GM21423 (cell line): ENCODE measurements at regions not wholly inside any gene's neighbourhood (a gene's known extent, or its start where the extent isn't known, plus 50 kb on each side); places are given as distances from the start of the nearest gene placed in this dataset.
"Not testable (repeated sequence)": the region's sequence is repeated elsewhere in the genome, so short reads cannot be mapped to it uniquely, and the experiment has no call there.

ENCODE experiments used
- ATAC-seq: cut with Tn5 transposase; IDR thresholded peaks from one replicate; pipeline ENCODE4 v1.9.1; 2021; ENCODE audit warnings: mild to moderate bottlenecking, moderate library complexity; ENCODE audit not compliant: unreplicated experiment

DNA sequence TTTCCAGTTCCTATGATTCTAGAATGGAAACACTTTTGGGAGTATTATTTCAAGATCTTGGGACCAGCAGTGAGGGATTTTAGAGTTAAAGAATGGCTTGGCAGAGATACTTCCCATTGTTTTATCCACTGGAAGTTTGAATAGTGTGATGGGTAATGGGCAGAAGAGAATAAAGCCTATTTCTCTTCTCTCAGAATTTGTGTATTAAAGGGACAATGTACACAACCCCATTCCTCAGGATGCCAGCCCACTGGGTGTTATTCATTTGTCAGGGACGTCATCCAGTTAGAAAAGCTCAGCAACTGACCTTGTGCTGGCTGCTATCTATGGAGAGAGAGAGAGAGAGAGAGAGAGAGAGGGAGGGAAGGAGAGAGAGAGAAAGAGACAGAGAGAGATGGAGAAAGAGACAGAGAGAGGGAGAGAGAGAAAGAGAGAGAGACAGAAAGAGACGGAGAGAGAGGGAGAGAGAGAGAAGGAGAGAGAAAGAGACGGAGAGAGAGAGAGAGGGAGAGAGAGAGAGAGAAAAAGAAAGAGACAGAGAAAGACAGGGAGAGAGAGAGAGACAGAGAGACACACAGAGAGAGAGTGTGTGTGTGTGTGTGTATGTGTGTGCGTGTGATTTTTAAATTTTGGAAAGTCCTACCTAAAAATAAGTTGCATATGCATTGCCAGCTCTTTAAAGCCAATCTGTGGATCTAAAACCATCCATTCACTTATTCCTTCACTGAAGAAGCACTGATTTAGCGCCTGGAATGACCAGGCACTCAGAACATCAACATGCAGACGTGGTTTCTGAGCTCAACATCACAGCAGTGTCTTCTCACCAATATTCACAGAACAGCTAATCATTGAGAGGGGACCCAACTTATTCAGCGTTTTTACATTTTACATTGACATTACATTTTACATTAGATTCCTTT lies 388.8 kb downstream of the THBS2 start:
- no peak for ATAC-seq

DNA sequence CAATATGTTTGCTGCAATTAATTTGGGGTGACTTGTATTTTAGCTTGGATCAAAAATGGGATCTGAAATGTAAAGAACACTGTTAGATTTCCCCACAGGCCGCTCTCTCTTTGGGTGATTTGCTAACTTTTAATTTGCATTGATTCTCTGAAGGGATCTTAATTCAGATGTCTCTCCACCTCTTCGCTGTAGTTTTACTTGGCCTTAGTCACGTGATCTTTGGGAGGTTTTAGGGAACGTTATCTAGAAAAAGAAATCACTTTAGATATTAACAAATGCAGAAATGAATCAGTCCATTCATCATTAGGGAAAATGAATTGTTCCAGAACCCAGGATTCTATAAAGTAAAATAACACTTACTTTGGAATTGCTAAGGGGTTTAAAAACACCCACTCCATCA lies 390.2 kb downstream of the THBS2 start:
- no peak for ATAC-seq

DNA sequence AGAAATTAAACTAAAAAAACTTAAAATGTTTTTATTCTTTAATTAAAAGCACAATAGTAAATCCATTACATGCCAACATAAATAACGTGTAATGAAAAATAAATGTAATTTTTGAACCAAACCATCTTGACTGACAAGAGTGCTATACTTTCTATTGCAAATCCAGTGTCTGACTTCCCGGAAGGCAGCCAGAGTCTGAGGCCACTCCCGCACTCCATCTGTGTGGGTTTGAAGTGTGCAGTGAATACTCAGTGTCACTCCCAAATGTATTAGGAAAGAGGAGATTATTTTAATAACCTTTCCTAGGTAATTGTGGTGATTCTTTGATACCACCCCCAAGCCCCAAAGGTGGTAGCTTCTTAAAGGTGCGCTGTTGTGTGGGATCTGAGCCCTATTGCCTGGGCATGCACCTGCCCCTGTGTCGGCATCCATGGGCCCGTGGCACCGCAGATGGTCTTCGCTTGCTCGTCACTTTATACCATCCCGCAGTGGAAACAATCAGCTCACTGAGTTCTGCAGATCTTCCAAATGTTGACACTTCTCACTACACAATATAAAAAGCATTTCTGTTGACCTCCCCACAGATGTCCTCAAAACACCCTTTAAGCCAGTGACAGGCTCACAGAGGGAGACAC lies 391.2 kb downstream of the THBS2 start:
- ATAC-seq: no peak

DNA sequence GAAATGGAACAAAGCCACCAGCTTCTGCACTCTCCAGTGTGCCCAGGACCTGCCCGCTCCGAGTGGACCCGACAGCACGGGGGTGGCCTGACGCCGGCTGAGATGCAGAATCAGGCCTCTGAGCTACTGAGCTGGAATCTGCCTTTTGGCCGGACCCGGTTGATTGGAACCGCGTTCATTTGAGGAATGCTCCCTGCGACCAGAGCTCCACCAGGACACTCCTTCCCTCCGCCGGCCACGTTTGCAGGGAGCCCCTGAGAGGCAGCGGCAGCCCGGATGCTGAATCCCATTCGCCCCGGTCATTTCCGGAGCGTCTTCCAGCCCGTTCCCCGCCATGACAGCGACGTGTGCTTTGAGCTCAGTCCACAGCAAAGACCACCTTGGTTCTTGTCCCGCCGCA lies 392.7 kb downstream of the THBS2 start:
- ATAC-seq: no peak

DNA sequence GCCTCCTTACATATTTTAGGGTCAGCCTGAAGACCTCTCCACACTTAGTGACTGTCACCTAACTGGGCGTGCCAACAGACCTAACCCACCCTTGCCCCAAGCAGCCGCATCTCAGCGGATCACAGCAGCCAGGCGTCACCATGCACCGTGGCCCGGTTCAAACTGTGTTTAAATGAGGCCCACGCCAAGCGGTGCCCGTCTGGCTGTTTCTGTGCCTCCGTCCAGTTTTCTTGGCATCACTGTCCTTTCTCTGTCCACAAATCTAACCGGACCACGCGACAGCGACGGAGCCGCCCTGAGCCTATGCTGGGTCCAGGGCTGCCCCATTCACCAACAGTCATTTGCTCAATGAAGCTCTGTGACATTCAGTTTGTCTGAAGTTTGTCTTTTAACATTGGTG lies 393.3 kb downstream of the THBS2 start:
- no peak for ATAC-seq

DNA sequence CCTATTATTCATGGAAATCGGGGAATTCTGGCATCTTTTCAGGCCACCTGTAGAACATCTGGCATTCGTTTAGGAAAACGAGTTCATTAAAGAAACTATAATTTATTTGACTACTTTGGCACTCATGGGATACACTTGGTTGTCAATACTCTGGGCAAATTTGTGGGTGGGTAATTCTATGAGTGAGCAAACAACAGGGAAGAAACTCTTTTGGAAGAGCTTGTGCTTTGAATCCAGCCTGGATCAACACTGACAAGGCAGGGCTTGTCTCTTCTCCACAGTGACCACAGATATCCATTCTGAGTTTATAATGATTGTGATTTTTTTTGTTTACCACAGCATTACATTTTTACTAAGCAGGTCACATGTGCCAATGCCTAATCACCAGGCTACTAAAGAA lies 394.7 kb downstream of the THBS2 start:
- no peak for ATAC-seq

DNA sequence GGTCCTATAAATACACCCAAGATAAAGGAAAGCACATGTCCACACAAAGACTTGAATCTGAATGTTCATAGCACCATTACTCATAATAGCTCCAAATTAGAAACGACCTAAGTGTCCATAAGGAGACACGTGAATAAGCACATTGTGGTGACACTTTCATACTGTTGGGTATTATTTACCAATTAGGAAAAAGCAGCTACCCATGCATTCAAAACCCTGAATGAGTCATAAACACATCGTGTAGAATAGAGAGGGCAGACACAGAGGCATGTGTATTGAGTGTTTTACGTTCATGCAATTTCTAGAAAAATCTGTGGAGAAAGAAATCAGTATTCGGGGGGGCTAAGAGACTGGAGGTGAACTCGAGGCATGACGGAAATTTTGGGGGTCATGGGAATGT lies 396.7 kb downstream of the THBS2 start:
- no peak for ATAC-seq

DNA sequence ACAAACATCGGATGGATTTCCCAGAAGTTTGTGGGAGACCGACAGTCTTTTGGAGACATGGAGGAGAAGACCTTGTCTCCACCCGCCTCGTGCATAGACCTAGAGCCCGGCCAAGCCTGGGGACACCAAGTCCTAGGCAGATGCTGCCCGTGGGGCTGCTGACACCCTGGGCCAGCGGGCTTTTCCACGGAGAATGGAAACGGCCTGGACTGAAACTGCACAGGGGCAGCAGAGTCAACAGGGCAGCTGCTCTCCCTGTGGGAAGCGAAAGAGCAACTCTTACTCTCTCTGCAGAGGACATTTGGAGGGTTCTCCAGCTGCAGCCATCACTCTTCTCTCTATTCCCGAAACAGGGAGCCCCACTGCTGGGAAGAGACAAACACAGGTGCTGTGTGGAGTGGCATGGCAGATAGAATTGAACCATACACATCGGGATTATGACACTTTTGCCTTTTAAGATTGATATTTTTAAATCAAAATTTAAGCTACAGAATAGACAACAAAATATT lies 401.2 kb downstream of the THBS2 start:
- no peak for ATAC-seq

DNA sequence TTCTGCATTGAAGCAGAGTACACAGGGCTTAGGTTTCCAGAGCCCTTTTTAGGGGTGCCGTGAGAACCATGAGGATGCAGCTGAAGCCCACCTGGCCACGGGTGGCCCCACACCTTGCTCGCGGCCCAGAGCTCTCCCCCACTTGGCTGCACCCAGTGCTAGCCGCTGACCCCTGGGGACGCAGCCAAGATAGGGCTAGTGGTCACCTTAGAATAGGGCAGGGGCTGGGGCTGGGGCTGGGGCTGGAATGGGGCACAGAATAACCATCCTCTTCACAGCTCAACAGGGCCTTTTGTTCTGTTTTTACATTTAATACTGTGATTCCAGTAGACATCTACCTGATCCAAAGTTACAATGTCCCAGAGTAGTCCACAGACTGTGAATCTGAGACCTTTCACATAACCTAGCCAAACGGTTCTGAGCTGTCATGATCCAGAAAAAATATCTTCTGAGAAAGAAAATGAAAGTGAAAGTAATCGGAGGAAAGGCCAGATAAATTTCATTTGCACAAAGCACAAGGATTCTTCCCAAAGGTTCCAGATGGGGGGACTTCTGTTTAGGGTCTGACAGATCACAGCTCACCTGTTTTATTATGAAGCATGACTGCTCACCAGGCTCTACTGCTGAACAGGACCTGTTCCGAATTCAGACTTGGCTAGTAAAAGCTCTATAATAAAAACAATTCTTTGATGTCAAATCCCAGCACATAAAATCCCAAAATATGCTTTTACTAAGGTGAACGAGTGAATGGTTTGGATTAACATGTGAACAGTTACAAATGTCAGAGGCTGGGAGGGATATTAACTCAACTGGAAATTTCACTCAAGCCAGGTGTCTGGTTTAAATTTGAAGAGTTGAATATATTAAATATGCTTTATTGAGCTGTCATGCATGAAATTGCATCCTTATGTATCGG lies 401.9 kb downstream of the THBS2 start:
- no peak for ATAC-seq

DNA sequence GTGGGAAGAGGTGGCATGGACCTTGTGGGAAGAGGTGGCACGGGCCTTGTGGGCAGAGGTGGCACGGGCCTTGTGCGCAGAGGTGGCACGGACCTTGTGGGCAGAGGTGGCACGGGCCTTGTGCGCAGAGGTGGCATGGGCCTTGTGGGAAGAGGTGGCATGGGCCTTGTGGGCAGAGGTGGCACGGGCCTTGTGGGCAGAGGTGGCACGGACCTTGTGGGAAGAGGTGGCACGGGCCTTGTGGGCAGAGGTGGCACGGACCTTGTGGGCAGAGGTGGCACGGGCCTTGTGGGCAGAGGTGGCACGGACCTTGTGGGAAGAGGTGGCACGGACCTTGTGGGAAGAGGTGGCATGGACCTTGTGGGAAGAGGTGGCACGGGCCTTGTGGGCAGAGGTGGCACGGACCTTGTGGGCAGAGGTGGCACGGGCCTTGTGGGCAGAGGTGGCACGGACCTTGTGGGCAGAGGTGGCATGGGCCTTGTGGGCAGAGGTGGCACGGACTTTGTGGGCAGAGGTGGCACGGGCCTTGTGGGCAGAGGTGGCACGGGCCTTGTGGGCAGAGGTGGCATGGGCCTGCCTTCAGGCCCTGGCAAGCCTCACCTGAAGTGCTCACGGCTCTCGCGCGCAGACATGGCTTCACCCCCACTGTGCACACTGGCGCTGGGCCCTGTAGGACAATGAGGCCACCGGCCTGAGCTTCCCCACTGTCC lies 403.5 kb downstream of the THBS2 start:
- ATAC-seq: not testable (repeated sequence)

DNA sequence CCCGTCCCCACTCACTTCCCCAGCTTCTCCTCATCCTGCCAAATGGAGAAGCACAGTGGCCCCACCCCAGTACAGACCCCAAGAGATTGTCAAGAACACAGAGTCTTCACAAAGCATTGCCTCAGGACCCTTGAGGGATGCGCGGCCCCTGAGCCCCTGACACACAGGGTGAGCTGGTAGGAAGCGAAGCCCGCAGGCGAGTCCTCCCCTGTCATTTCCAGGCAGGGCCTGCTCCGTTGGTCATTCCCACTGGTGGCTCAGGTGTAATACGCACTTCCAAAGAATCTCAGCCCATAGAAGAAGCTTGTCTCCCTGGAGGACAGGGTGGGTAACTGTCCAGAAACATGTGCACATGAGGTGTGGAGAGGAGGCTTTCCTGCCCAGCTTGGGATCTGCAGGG lies 404.2 kb downstream of the THBS2 start:
- ATAC-seq: no peak

DNA sequence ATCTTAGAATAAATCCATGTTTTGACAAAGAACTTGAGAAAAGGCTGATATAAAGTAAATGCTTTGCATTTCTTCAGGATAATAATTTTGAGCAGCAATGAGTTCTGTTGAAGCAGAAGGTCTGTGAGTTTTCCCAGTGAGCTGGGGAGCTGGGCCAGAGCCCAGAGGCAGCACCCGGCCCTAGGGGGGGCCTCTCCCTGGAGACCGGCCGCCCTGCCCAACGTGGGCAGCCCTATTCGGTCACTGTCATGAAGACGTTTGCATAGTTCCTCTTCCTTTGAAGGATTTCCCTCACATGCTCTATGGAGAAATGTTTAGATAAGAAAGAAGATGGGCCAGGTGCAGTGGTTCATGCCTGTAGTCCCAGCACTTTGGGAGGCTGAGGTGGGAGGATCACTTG lies 404.8 kb downstream of the THBS2 start:
- ATAC-seq: no peak

DNA sequence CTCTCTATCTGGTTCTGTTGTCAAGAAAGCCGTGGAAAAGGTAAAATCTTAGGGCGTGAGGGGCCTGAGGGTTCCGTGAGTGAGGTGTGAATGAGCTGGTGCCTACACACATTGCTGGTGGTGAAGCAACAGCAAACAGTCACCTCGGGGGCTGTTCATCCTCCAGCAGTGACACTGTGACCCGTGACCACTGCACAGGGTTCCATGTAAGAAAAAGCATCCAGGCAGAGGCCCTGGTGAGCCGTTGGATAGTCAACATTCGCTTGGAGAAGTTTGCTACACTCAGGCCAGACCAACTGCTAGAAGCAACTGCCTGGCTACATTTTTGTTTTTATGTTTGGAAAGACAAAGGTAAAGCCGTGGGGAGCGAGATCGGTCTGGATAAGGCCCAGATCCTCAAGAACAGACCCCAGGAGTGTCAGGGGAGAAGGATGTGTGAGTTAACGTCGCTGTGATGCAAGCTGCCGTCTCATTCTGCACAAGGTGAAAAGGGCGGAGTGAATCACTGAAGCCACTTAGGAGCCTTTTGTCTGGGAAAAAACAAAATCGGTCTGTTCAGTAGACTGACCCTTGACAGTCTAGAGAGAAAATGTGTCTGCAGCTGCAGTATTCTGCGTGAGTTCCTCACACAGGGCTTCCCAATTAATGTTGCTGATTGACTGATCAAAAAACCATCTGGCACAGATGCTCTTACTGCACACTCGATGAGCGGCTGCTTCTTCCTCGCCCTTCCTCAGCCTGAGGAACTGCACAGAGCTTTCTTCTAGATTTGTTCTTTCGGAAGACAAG lies 404.0 kb downstream of the SMOC2 start:
- ATAC-seq: no peak

DNA sequence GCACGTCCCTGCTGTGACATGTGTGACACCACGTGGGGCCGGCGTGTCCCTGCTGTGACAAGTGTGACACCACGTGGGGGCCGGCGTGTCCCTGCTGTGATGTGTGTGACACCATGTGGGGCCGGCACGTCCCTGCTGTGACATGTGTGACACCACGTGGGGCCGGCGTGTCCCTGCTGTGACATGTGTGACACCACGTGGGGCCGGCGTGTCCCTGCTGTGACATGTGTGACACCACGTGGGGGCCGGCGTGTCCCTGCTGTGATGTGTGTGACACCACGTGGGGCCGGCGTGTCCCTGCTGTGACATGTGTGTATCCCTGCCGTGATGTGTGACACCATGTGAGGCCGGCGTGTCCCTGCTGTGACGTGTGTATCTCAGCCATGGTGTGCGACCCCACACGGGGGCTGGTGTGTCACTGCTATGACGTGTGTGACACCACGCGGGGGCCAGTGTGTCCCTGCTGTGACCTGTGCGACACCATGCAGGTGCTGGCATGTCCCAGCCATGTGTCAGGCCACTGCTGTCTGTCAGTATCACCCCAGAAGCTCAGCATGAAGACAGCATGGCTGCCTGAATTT lies 401.7 kb downstream of the SMOC2 start:
- ATAC-seq: not testable (repeated sequence)

DNA sequence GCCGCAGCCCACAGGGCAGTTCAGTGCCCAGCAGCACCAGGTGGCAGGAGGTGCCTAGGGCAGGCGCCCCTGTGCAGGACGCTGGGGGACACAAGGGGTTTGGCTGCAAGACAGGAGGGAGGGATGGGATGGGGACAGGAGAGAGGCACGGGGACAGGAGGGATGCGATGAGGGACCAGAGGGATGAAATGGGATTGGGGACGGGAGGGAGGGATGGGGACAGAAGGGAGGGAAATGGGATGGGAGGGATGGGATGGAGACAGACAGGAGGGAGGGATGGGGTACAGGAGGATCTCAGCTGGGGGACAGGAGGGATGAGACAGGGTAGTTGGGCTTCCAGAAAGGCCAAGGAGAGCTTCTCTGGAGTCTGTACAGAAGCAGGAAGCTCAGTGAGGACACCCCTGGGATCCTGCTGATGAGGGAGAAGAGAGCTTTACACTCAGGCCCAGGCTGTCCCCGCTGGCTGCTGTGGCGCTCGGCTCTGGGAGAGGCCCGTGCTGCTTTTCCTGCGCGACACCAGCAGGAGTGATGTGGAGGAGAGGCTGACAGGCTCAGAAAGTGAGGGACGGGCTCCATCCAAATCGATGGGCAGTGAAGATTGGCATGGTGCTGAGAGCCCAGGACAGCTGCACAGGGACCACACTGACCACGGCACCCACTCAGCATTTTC lies 400.8 kb downstream of the SMOC2 start:
- no peak for ATAC-seq

DNA sequence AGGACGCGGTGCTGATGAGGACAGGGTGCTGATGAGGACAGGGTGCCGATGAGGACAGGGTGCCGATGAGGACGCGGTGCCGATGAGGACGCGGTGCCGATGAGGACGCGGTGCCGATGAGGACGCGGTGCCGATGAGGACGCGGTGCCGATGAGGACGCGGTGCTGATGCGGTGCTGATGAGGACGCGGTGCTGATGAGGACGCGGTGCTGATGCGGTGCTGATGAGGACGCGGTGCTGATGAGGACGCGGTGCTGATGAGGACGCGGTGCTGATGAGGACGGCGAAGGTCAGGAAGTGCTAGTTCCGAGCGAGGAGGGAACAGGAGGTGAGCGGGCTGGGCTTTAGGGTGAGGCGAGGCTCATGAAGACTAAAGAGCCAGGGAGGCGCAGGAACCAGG lies 399.9 kb downstream of the SMOC2 start:
- not testable (repeated sequence) for ATAC-seq

DNA sequence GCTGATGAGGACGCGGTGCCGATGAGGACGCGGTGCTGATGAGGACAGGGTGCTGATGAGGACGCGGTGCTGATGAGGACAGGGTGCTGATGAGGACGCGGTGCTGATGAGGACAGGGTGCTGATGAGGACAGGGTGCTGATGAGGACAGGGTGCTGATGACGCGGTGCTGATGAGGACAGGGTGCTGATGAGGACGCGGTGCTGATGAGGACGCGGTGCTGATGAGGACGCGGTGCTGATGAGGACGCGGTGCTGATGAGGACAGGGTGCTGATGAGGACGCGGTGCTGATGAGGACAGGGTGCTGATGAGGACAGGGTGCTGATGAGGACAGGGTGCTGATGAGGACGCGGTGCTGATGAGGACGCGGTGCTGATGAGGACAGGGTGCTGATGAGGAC lies 399.3 kb downstream of the SMOC2 start:
- ATAC-seq: not testable (repeated sequence)

DNA sequence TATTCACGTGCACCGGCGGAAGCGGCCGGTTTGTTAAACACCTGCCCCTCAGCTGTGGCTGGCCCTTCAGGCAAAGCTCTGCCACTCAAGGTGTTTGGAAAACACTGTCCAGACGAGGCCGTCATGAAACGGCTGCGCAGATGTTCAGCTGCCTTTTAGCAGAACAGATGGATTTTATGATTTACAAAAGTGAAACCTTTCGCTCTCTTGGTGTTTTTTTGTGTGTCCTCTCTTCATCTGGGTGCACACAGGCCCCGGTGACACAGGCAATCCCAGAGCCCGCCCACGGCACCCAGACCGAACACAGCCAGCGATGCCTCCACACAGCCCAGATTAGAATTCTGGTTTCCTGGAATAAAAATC lies 397.0 kb downstream of the SMOC2 start:
- ATAC-seq: no peak
